Stomach (tissue), 8 donors: ENCODE measurements at regions not wholly inside any gene's neighbourhood (a gene's known extent, or its start where the extent isn't known, plus 50 kb on each side); places are given as distances from the start of the nearest gene placed in this dataset.

ENCODE experiments used
- DNase-seq, 2 donors: peaks; one replicate each; pipeline versions ENCODE4 v3.0.0 to v3.0.0-alpha.2; 2013 to 2019
- H3K27ac ChIP-seq, 5 donors: fragments of 200-600 bp in 4 of 5; sonication (generic) in 4 of 5; one replicate each; pipeline ENCODE4 v1.5.1; 2013 to 2019; ENCODE audit warnings: mild to moderate bottlenecking in 1 of 5, moderate library complexity in 1 of 5
- H3K27me3 ChIP-seq, 3 donors: fragments of 200-600 bp; sonication (generic); one replicate each; pipeline ENCODE4 v1.5.1; 2017 to 2019; ENCODE audit warnings: mixed run types in 1 of 3
- H3K36me3 ChIP-seq, 4 donors: fragments of 200-600 bp; sonication (generic); 1 replicate in 3 of 4; 2 replicates in 1 of 4; pipeline ENCODE4 v1.5.1; 2016 to 2019
- H3K4me1 ChIP-seq, 4 donors: fragments of 200-600 bp; sonication (generic); one replicate each; pipeline ENCODE4 v1.5.1; 2016 to 2019
- H3K4me3 ChIP-seq, 4 donors: fragments of 200-600 bp; sonication (generic) in 3 of 4; one replicate each; pipeline ENCODE4 v1.5.1; 2016 to 2019; ENCODE audit warnings: mild to moderate bottlenecking in 1 of 4
- H3K9me3 ChIP-seq, 4 donors: fragments of 200-600 bp; sonication (generic); one replicate each; pipeline ENCODE4 v1.5.1; 2016 to 2019
- CTCF ChIP-seq, 7 experiments: fragments of 450-650 bp in 4 of 7; fragments of 200-600 bp in 3 of 7; sonication (generic) in 3 of 7; IDR thresholded peaks; one replicate each; pipeline ENCODE4 v1.5.1; 2016 to 2019; ENCODE audit warnings: antibody characterized with exemption in 7 of 7, control low read depth in 2 of 7, mild to moderate bottlenecking in 1 of 7
- EP300 ChIP-seq: sonication (generic); formaldehyde crosslinking; IDR thresholded peaks from one replicate; pipeline ENCODE4 v1.6.1; 2017; ENCODE audit warnings: antibody characterized with exemption
- POLR2A ChIP-seq, 4 donors: fragments of 450-650 bp; IDR thresholded peaks; one replicate each; pipeline ENCODE4 v1.6.1; 2016; ENCODE audit warnings: antibody characterized with exemption in 4 of 4, control low read depth in 2 of 4, mild to moderate bottlenecking in 1 of 4, moderate library complexity in 1 of 4
- POLR2AphosphoS5 ChIP-seq, 3 donors: sonication (generic); formaldehyde crosslinking; IDR thresholded peaks; one replicate each; pipeline ENCODE4 v1.6.1; 2016; ENCODE audit warnings: antibody characterized with exemption in 3 of 3
- WGBS, 5 donors: extraction: QIAGEN DNeasy Blood & Tissue Kit in 3 of 5; methylation state at CpG; one replicate each; pipeline versions ENCODE4 v1.1.5 to v1.1.7; 2013 to 2018; 5-methylcytosine and 5-hydroxymethylcytosine counted together
- intact Hi-C: fragments of 100-400 bp; cut with DNase I; formaldehyde crosslinking; loops from one replicate; pipeline ENCODE4 v1.15.1; 2023; ENCODE audit warnings: low total_unique reads
- donor health status: healthy with polysubstance abuse.
- donor health status: Bipolar disorder and iron deficiency.
- donor health status: healthy.

GRCh38 chr5:88436290-88436689 lies 167.6 kb upstream of the TMEM161B start:
- no peak for DNase-seq
- peaks cover 0 to 7% (median 4%) of the 10 kb centered on the region in 4 donors for H3K9me3 ChIP-seq
- intact Hi-C loops = no loop called here
- TF ChIP-seq POLR2AphosphoS5 (IDR thresholded peaks at IDR 0.05) (no peak), CTCF (IDR thresholded peaks at IDR 0.05) (no peak), POLR2A (IDR thresholded peaks at IDR 0.05) (no peak), EP300 (no peak)
- H3K27me3 ChIP-seq = no peaks in the 10 kb centered on the region
- H3K27ac ChIP-seq = no peak overlapping the region
- H3K4me1 ChIP-seq = no peaks in the 10 kb centered on the region
- no peaks in the 10 kb centered on the region for H3K36me3 ChIP-seq
- no peak overlapping the region for H3K4me3 ChIP-seq
- WGBS, 5 donors = 92 to 100% (median 95%) methylated on average over 2 of the region's 2 CpGs

GRCh38 chr5:88428633-88429032 lies 160.0 kb upstream of the TMEM161B start:
- WGBS, 5 donors = 39 to 62% (median 55%) methylated on average over 1 of the region's 1 CpG
- H3K9me3 ChIP-seq = no peaks in the 10 kb centered on the region

GRCh38 chr5:88426441-88426840 lies 157.8 kb upstream of the TMEM161B start:
- no peak for DNase-seq
- Histone ChIP-seq H3K4me3 (no peak overlapping the region), H3K4me1 (no peaks in the 10 kb centered on the region), H3K27ac (no peak overlapping the region), H3K27me3 (no peaks in the 10 kb centered on the region), H3K9me3 (no peaks in the 10 kb centered on the region), H3K36me3 (no peaks in the 10 kb centered on the region)
- TF ChIP-seq EP300 (no peak), CTCF (IDR thresholded peaks at IDR 0.05) (no peak), POLR2AphosphoS5 (IDR thresholded peaks at IDR 0.05) (no peak), POLR2A (IDR thresholded peaks at IDR 0.05) (no peak)
- intact Hi-C loops = no loop called here

More at GRCh38 chr5:88428633-88429032, 160.0 kb upstream of the TMEM161B start:
- Histone ChIP-seq H3K27ac (no peak overlapping the region), H3K36me3 (no peaks in the 10 kb centered on the region), H3K4me1 (no peaks in the 10 kb centered on the region), H3K4me3 (no peak overlapping the region), H3K27me3 (no peaks in the 10 kb centered on the region)
- DNase-seq = no peak
- intact Hi-C loops = no loop called here
- TF ChIP-seq POLR2AphosphoS5 (IDR thresholded peaks at IDR 0.05) (no peak), EP300 (no peak), CTCF (IDR thresholded peaks at IDR 0.05) (no peak), POLR2A (IDR thresholded peaks at IDR 0.05) (no peak)

GRCh38 chr5:88425124-88425523 lies 156.5 kb upstream of the TMEM161B start:
- WGBS, 5 donors = 89 to 96% (median 91%) methylated on average over 1 of the region's 1 CpG
- Histone ChIP-seq H3K36me3 (no peaks in the 10 kb centered on the region), H3K4me1 (no peaks in the 10 kb centered on the region), H3K4me3 (no peak overlapping the region), H3K27me3 (no peaks in the 10 kb centered on the region), H3K9me3 (no peaks in the 10 kb centered on the region), H3K27ac (no peak overlapping the region)
- no peak for TF ChIP-seq POLR2AphosphoS5 (IDR thresholded peaks at IDR 0.05)
- TF ChIP-seq POLR2A (IDR thresholded peaks at IDR 0.05) = no peak
- TF ChIP-seq EP300 = no peak
- TF ChIP-seq CTCF (IDR thresholded peaks at IDR 0.05) = no peak
- intact Hi-C loops = no loop called here
- DNase-seq = no peak
